Fibroblast of lung (primary cell): ENCODE measurements at regions not wholly inside any gene's neighbourhood (a gene's known extent, or its start where the extent isn't known, plus 50 kb on each side); places are given as distances from the start of the nearest gene placed in this dataset.

Source experiments
- CTCF ChIP-seq, 2 donors: IDR thresholded peaks in 1 of 2; conservative IDR thresholded peaks in 1 of 2; 1 replicate in 1 of 2; 2 replicates in 1 of 2; pipeline ENCODE4 v1.5.1; 2011 to 2012; ENCODE audit warnings: low read length in 2 of 2, control low read depth in 1 of 2, inconsistent platforms in 1 of 2, low read depth in 1 of 2, mild to moderate bottlenecking in 1 of 2
- EZH2 ChIP-seq: IDR thresholded peaks from 2 replicates; pipeline ENCODE4 v1.5.1; 2012; ENCODE audit warnings: low read length, control low read depth, mild to moderate bottlenecking; ENCODE audit errors: missing control alignments

DNA sequence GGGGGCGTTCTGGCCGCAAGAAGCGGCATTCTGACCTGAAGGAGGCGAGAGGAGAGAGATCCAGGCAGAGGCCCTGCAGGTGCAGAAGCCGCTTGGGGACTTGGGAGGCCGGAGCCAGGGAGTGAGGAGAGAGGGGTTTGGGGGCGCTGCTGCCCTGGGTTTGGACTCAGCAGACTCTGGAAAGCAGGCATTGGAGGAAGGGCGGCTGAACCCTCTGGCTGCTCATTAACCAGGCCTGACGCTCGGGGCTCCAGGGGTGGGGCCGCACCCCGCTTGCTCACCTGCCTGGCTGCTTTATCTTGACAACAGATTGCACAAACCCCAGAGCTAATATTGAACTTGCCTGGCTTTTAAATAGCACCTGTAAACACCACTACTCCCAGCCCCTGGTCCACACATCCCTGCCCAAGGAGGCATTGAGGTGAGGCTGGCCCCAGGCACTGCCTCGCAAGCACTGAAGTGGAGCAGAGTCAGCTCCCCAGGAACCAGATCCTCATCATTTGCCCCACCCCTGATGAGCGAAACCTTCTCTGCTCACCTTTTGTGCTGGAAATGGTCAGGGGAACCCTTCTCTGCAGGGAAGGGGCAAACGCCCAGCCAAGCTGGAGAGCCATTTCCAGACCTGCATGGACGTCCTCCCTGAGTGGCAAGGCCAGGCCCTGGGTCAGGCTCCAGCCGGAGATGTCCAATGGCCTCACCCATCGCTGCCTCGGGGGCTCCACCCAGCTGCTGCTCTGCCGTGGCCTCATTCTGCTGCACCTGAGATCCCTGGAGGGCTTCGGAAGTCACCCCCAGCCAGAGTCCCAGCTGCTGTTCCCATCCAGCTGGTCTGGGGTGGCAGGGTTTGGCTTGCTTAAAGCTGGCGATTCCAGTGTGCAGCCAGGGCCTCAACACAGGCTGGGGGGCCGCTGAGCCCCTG lies 190.2 kb upstream of the GSE1 start:
- TF ChIP-seq CTCF (conservative IDR thresholded peaks at IDR 0.05 in 1 of 2, IDR thresholded peaks at IDR 0.05 in 1 of 2; ENCODE audit: low read depth in 1 of 2, low read length in 2 of 2) (no peak), EZH2 (no peak)
